ENCODE measurements at regions not wholly inside any gene's neighbourhood (a gene's known extent, or its start where the extent isn't known, plus 50 kb on each side); places are given as distances from the start of the nearest gene placed in this dataset.

DNA sequence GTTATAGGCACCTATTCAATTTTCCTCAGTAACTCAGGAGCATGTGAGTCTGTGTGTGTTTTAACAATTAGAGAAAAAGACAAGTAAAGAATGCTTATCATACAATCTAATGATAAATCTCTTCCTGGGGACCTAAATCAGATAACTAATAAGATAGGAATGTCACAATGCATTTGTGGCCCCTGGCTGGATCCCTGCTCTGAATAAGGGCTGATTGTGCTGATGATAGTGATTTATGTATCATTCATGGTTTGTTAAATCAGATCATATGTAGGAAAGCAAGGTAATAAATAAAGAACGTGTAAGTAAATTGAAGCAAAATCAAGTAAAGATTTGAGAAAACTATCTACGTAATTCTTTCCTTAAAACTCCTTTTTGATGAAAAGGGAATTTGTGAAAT, 145.9 kb downstream of the C7orf25 start:
- TF ChIP-seq, protein P1, sequence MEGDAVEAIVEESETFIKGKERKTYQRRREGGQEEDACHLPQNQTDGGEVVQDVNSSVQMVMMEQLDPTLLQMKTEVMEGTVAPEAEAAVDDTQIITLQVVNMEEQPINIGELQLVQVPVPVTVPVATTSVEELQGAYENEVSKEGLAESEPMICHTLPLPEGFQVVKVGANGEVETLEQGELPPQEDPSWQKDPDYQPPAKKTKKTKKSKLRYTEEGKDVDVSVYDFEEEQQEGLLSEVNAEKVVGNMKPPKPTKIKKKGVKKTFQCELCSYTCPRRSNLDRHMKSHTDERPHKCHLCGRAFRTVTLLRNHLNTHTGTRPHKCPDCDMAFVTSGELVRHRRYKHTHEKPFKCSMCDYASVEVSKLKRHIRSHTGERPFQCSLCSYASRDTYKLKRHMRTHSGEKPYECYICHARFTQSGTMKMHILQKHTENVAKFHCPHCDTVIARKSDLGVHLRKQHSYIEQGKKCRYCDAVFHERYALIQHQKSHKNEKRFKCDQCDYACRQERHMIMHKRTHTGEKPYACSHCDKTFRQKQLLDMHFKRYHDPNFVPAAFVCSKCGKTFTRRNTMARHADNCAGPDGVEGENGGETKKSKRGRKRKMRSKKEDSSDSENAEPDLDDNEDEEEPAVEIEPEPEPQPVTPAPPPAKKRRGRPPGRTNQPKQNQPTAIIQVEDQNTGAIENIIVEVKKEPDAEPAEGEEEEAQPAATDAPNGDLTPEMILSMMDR (IDR thresholded peaks at IDR 0.05; ENCODE audit: low read depth, low read length) = no peak
- TF ChIP-seq EZH2phosphoT487 (IDR thresholded peaks at IDR 0.05; ENCODE audit: low read depth) = no peak
